Stomach smooth muscle (tissue), 2 donors: ENCODE measurements at regions not wholly inside any gene's neighbourhood (a gene's known extent, or its start where the extent isn't known, plus 50 kb on each side); places are given as distances from the start of the nearest gene placed in this dataset.

Source experiments
- H3K27ac ChIP-seq: one replicate; pipeline ENCODE4 v1.7.0; 2013; ENCODE audit warnings: mild to moderate bottlenecking, low read length, inconsistent platforms
- H3K27me3 ChIP-seq, 2 donors: one replicate each; pipeline ENCODE4 v1.7.0; 2013; ENCODE audit warnings: low read length in 2 of 2; ENCODE audit not compliant: insufficient read depth in 2 of 2, control insufficient read depth in 1 of 2
- H3K36me3 ChIP-seq, 2 donors: one replicate each; pipeline ENCODE4 v1.7.0; 2013; ENCODE audit warnings: low read length in 2 of 2; ENCODE audit not compliant: control insufficient read depth in 2 of 2, insufficient read depth in 2 of 2
- H3K4me1 ChIP-seq: one replicate; pipeline ENCODE4 v1.7.0; 2013; ENCODE audit warnings: low read length; ENCODE audit not compliant: control insufficient read depth, insufficient read depth
- H3K4me3 ChIP-seq, 2 donors: one replicate each; pipeline ENCODE4 v1.7.0; 2013; ENCODE audit warnings: low read length in 2 of 2
- H3K9ac ChIP-seq, 2 donors: one replicate each; pipeline ENCODE4 v1.7.0; 2013; ENCODE audit warnings: low read length in 2 of 2, mild to moderate bottlenecking in 1 of 2
- H3K9me3 ChIP-seq, 2 donors: one replicate each; pipeline ENCODE4 v1.7.0; 2013; ENCODE audit warnings: low read length in 2 of 2; ENCODE audit not compliant: control insufficient read depth in 2 of 2
- donor health status: healthy.
- donor health status: Pancreatic carcinoma.

- H3K4me3 ChIP-seq, result no peak overlapping the region
- H3K4me1 ChIP-seq, result no peaks in the 10 kb centered on the region
- no peak overlapping the region for H3K27ac ChIP-seq
- no peaks in the 10 kb centered on the region for H3K9me3 ChIP-seq
- H3K36me3 ChIP-seq, result no peaks in the 10 kb centered on the region
- no peak overlapping the region for H3K9ac ChIP-seq
- H3K27me3 ChIP-seq, result no peaks in the 10 kb centered on the region
Measured at GRCh38 chr13:53522034-53522433, 493.4 kb downstream of the OLFM4 start.

- no peaks in the 10 kb centered on the region for H3K27me3 ChIP-seq
- no peaks in the 10 kb centered on the region for H3K4me1 ChIP-seq
Measured at GRCh38 chr13:53537586-53537985, 509.0 kb downstream of the OLFM4 start.

GRCh38 chr13:53545340-53545941 lies 516.8 kb downstream of the OLFM4 start:
- Histone ChIP-seq H3K27ac (no peak overlapping the region), H3K9ac (no peak overlapping the region), H3K9me3 (peaks cover 0 to 7% of the 10 kb centered on the region in 2 donors), H3K36me3 (no peaks in the 10 kb centered on the region), H3K4me3 (no peak overlapping the region), H3K27me3 (no peaks in the 10 kb centered on the region), H3K4me1 (no peaks in the 10 kb centered on the region)

More at GRCh38 chr13:53537586-53537985, 509.0 kb downstream of the OLFM4 start:
- H3K27ac ChIP-seq, result no peak overlapping the region
- H3K36me3 ChIP-seq, result no peaks in the 10 kb centered on the region
- H3K9me3 ChIP-seq, result no peaks in the 10 kb centered on the region
- H3K9ac ChIP-seq, result no peak overlapping the region
- H3K4me3 ChIP-seq, result no peak overlapping the region

GRCh38 chr13:53560556-53560955 lies 531.9 kb downstream of the OLFM4 start:
- no peaks in the 10 kb centered on the region for H3K4me1 ChIP-seq
- no peaks in the 10 kb centered on the region for H3K9me3 ChIP-seq
- no peaks in the 10 kb centered on the region for H3K36me3 ChIP-seq
- H3K27me3 ChIP-seq, result no peaks in the 10 kb centered on the region
- no peak overlapping the region for H3K9ac ChIP-seq
- no peak overlapping the region for H3K27ac ChIP-seq
- no peak overlapping the region for H3K4me3 ChIP-seq

- Histone ChIP-seq H3K9ac (no peak overlapping the region), H3K4me3 (no peak overlapping the region), H3K27me3 (no peaks in the 10 kb centered on the region), H3K27ac (no peak overlapping the region), H3K36me3 (no peaks in the 10 kb centered on the region), H3K9me3 (no peaks in the 10 kb centered on the region), H3K4me1 (no peaks in the 10 kb centered on the region)
Measured at GRCh38 chr13:53562419-53562818, 533.8 kb downstream of the OLFM4 start.

- Histone ChIP-seq H3K9me3 (no peaks in the 10 kb centered on the region), H3K27ac (no peak overlapping the region), H3K4me3 (no peak overlapping the region), H3K36me3 (no peaks in the 10 kb centered on the region), H3K4me1 (no peaks in the 10 kb centered on the region), H3K27me3 (no peaks in the 10 kb centered on the region), H3K9ac (no peak overlapping the region)
Measured at GRCh38 chr13:53568491-53568890, 539.9 kb downstream of the OLFM4 start.

GRCh38 chr13:53569453-53569852 lies 540.8 kb downstream of the OLFM4 start:
- Histone ChIP-seq H3K9me3 (no peaks in the 10 kb centered on the region), H3K36me3 (no peaks in the 10 kb centered on the region), H3K27ac (no peak overlapping the region), H3K9ac (no peak overlapping the region), H3K27me3 (no peaks in the 10 kb centered on the region), H3K4me1 (no peaks in the 10 kb centered on the region), H3K4me3 (no peak overlapping the region)

GRCh38 chr13:53601113-53601512 lies 572.5 kb downstream of the OLFM4 start:
- no peaks in the 10 kb centered on the region for H3K27me3 ChIP-seq
- no peak overlapping the region for H3K27ac ChIP-seq
- no peak overlapping the region for H3K4me3 ChIP-seq
- H3K4me1 ChIP-seq, result no peaks in the 10 kb centered on the region
- no peaks in the 10 kb centered on the region for H3K36me3 ChIP-seq
- no peak overlapping the region for H3K9ac ChIP-seq
- H3K9me3 ChIP-seq, result no peaks in the 10 kb centered on the region

GRCh38 chr13:53605326-53605725 lies 576.7 kb downstream of the OLFM4 start:
- Histone ChIP-seq H3K4me3 (no peak overlapping the region), H3K36me3 (no peaks in the 10 kb centered on the region), H3K9ac (no peak overlapping the region), H3K9me3 (no peaks in the 10 kb centered on the region), H3K4me1 (no peaks in the 10 kb centered on the region), H3K27ac (no peak overlapping the region), H3K27me3 (no peaks in the 10 kb centered on the region)

GRCh38 chr13:53612200-53612599 lies 583.6 kb downstream of the OLFM4 start:
- Histone ChIP-seq H3K4me3 (no peak overlapping the region), H3K4me1 (no peaks in the 10 kb centered on the region), H3K9ac (no peak overlapping the region), H3K9me3 (no peaks in the 10 kb centered on the region), H3K36me3 (no peaks in the 10 kb centered on the region), H3K27ac (no peak overlapping the region), H3K27me3 (no peaks in the 10 kb centered on the region)

- Histone ChIP-seq H3K27me3 (no peaks in the 10 kb centered on the region), H3K4me3 (no peak overlapping the region), H3K4me1 (no peaks in the 10 kb centered on the region), H3K27ac (no peak overlapping the region), H3K9me3 (no peaks in the 10 kb centered on the region), H3K36me3 (no peaks in the 10 kb centered on the region), H3K9ac (no peak overlapping the region)
Measured at GRCh38 chr13:53622456-53622855, 593.8 kb downstream of the OLFM4 start.
